RWPE2 (cell line): ENCODE measurements at regions not wholly inside any gene's neighbourhood (a gene's known extent, or its start where the extent isn't known, plus 50 kb on each side); places are given as distances from the start of the nearest gene placed in this dataset.

ENCODE experiments used
- ATAC-seq: fragments of 200-7000 bp; cut with Tn5 transposase; 3 replicates; pipeline ENCODE4 v1.9.1; 2021; ENCODE audit warnings: low read depth
- DNase-seq: peaks from one replicate; pipeline ENCODE4 v3.0.0-alpha.2; 2020; ENCODE audit warnings: low spot score
- H3K27ac ChIP-seq: fragments of 450-650 bp; 2 replicates; pipeline ENCODE4 v1.5.1; 2017; ENCODE audit warnings: mild to moderate bottlenecking; ENCODE audit not compliant: poor library complexity, severe bottlenecking
- H3K27me3 ChIP-seq: fragments of 250-450 bp; sonication (Bioruptor Pico); 2 replicates; pipeline ENCODE4 v1.5.1; 2021; ENCODE audit warnings: mild to moderate bottlenecking, moderate library complexity; ENCODE audit not compliant: insufficient read depth, poor library complexity, severe bottlenecking
- H3K36me3 ChIP-seq: fragments of 250-450 bp; sonication (Bioruptor Pico); 2 replicates; pipeline ENCODE4 v1.5.1; 2020; ENCODE audit warnings: low read depth, mild to moderate bottlenecking, moderate library complexity
- H3K4me1 ChIP-seq: fragments of 250-450 bp; sonication (Bioruptor Pico); 2 replicates; pipeline ENCODE4 v1.5.1; 2021; ENCODE audit warnings: mild to moderate bottlenecking, moderate library complexity; ENCODE audit not compliant: insufficient read depth, poor library complexity, severe bottlenecking
- H3K4me3 ChIP-seq: fragments of 250-450 bp; sonication (Bioruptor Pico); 2 replicates; pipeline ENCODE4 v1.5.1; 2021; ENCODE audit warnings: mild to moderate bottlenecking, moderate library complexity; ENCODE audit not compliant: severe bottlenecking
- H3K9me3 ChIP-seq: fragments of 250-450 bp; sonication (Bioruptor Pico); 2 replicates; pipeline ENCODE4 v1.5.1; 2021; ENCODE audit warnings: mild to moderate bottlenecking, moderate library complexity; ENCODE audit not compliant: severe bottlenecking
- CTCF ChIP-seq: fragments of 450-650 bp; IDR thresholded peaks from one replicate; pipeline ENCODE4 v1.5.1; 2017; ENCODE audit warnings: mild to moderate bottlenecking, moderate library complexity; ENCODE audit not compliant: poor library complexity, severe bottlenecking

- ATAC-seq = no peak
- no peak overlapping the region for H3K4me3 ChIP-seq
Measured at GRCh38 chr1:80706526-80706925, 1094.2 kb upstream of the ADGRL2 start.

GRCh38 chr1:80678438-80678837, 1122.3 kb upstream of the ADGRL2 start:
- H3K27ac ChIP-seq = no peak overlapping the region

More at GRCh38 chr1:80706526-80706925, 1094.2 kb upstream of the ADGRL2 start:
- TF ChIP-seq CTCF = no peak
- no peaks in the 10 kb centered on the region for H3K36me3 ChIP-seq
- DNase-seq = no peak
- H3K27me3 ChIP-seq = no peaks in the 10 kb centered on the region
- no peaks in the 10 kb centered on the region for H3K4me1 ChIP-seq
- H3K27ac ChIP-seq = no peak overlapping the region
- no peaks in the 10 kb centered on the region for H3K9me3 ChIP-seq

GRCh38 chr1:80675454-80675853, 1125.3 kb upstream of the ADGRL2 start:
- Histone ChIP-seq H3K9me3 (no peaks in the 10 kb centered on the region), H3K36me3 (no peaks in the 10 kb centered on the region), H3K27me3 (no peaks in the 10 kb centered on the region), H3K27ac (no peak overlapping the region), H3K4me3 (no peak overlapping the region), H3K4me1 (no peaks in the 10 kb centered on the region)
- no peak for DNase-seq
- no peak for TF ChIP-seq CTCF
- no peak for ATAC-seq

More at GRCh38 chr1:80678438-80678837, 1122.3 kb upstream of the ADGRL2 start:
- no peaks in the 10 kb centered on the region for H3K27me3 ChIP-seq
- H3K9me3 ChIP-seq = no peaks in the 10 kb centered on the region
- no peaks in the 10 kb centered on the region for H3K36me3 ChIP-seq
- no peak overlapping the region for H3K4me3 ChIP-seq
- ATAC-seq (no peak), DNase-seq (no peak)
- no peaks in the 10 kb centered on the region for H3K4me1 ChIP-seq
- no peak for TF ChIP-seq CTCF

- Histone ChIP-seq H3K9me3 (no peaks in the 10 kb centered on the region), H3K27ac (no peak overlapping the region), H3K4me3 (no peak overlapping the region), H3K27me3 (no peaks in the 10 kb centered on the region), H3K4me1 (no peaks in the 10 kb centered on the region), H3K36me3 (no peaks in the 10 kb centered on the region)
- DNase-seq = no peak
- TF ChIP-seq CTCF = no peak
- ATAC-seq = no peak
Measured at GRCh38 chr1:80673935-80674597, 1126.7 kb upstream of the ADGRL2 start.

GRCh38 chr1:80668372-80668771, 1132.4 kb upstream of the ADGRL2 start:
- no peak for TF ChIP-seq CTCF
- no peak for ATAC-seq
- Histone ChIP-seq H3K36me3 (no peaks in the 10 kb centered on the region), H3K4me1 (no peaks in the 10 kb centered on the region), H3K4me3 (no peak overlapping the region), H3K9me3 (no peaks in the 10 kb centered on the region), H3K27ac (no peak overlapping the region), H3K27me3 (no peaks in the 10 kb centered on the region)
- DNase-seq = no peak
